ENCODE measurements at regions not wholly inside any gene's neighbourhood (a gene's known extent, or its start where the extent isn't known, plus 50 kb on each side); places are given as distances from the start of the nearest gene placed in this dataset.

DNA sequence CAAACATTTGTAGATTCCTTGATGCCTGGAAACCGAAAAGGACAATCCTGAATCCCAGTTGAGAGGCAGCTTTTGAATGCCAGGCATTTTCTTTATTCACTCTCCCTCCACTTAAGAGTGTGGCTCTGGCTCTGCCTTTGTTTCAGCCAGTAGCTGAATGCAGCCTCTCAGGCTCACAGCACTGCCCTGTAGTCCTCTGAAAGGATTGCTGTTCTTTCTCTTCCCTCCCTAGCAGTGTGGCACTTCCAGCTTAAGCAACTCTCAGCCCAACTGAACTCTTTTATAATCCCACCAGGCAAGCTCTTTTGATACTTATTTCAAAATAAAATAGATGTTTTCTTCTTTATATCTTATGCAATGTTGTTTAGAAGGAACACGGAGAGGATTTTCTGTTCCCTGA, 415.6 kb downstream of the GJA1 start:
- ChIA-PET POLR2A (no interaction called here), CTCF (interaction anchor here (0.6 to 7.1 kb wide), 9 partner anchors 11 to 420 kb away, joined by 3 to 88 read pairs (median 4); no protein-coding TSS in a partner anchor)
- no peaks in the 10 kb centered on the region for H3K36me3 ChIP-seq (ENCODE audit: control insufficient read depth in 2 of 2, insufficient read depth in 1 of 2, low read length in 2 of 2)
- H3K27ac ChIP-seq (ENCODE audit: extremely low read depth, low read depth, low read length), result no peak overlapping the region
- H3K4me3 ChIP-seq (ENCODE audit: low read depth, low read length), result no peak overlapping the region
- no peaks in the 10 kb centered on the region for H3K4me1 ChIP-seq (ENCODE audit: control insufficient read depth, insufficient read depth, low read length)
- H3K9me3 ChIP-seq (ENCODE audit: control insufficient read depth, insufficient read depth, low read depth, low read length), result no peaks in the 10 kb centered on the region
- TF ChIP-seq ZBTB17 (tag by site-specific recombination; IDR thresholded peaks at IDR 0.05) (no peak), ZNF747 (tag by site-specific recombination; IDR thresholded peaks at IDR 0.05) (no peak), ZNF248 (tag by site-specific recombination; IDR thresholded peaks at IDR 0.05) (no peak), ZNF610 (tag by site-specific recombination; IDR thresholded peaks at IDR 0.05; ENCODE audit: borderline replicate concordance) (no peak), ZNF169 (tag by site-specific recombination; IDR thresholded peaks at IDR 0.05) (no peak), PRDM1 (tag by site-specific recombination; IDR thresholded peaks at IDR 0.05) (no peak), OVOL3 (tag by site-specific recombination; IDR thresholded peaks at IDR 0.05) (no peak), ZNF692 (tag by site-specific recombination; IDR thresholded peaks at IDR 0.05) (no peak), ZNF2 (tag by site-specific recombination; IDR thresholded peaks at IDR 0.05) (no peak), ZNF544 (tag by site-specific recombination; IDR thresholded peaks at IDR 0.05) (no peak), ZNF514 (tag by site-specific recombination; IDR thresholded peaks at IDR 0.05) (no peak), ZNF664 (tag by site-specific recombination; IDR thresholded peaks at IDR 0.05) (no peak), FEZF1 (tag by site-specific recombination; IDR thresholded peaks at IDR 0.05) (no peak), PRDM10 (tag by site-specific recombination; IDR thresholded peaks at IDR 0.05) (no peak), ZNF18 (tag by site-specific recombination; IDR thresholded peaks at IDR 0.05) (no peak), ZNF121 (tag by site-specific recombination; IDR thresholded peaks at IDR 0.05) (no peak)
- TF ChIP-seq, protein P1, sequence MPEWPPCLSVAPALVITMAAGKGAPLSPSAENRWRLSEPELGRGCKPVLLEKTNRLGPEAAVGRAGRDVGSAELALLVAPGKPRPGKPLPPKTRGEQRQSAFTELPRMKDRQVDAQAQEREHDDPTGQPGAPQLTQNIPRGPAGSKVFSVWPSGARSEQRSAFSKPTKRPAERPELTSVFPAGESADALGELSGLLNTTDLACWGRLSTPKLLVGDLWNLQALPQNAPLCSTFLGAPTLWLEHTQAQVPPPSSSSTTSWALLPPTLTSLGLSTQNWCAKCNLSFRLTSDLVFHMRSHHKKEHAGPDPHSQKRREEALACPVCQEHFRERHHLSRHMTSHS (tag by site-specific recombination; IDR thresholded peaks at IDR 0.05), result no peak
- TF ChIP-seq, protein P2, sequence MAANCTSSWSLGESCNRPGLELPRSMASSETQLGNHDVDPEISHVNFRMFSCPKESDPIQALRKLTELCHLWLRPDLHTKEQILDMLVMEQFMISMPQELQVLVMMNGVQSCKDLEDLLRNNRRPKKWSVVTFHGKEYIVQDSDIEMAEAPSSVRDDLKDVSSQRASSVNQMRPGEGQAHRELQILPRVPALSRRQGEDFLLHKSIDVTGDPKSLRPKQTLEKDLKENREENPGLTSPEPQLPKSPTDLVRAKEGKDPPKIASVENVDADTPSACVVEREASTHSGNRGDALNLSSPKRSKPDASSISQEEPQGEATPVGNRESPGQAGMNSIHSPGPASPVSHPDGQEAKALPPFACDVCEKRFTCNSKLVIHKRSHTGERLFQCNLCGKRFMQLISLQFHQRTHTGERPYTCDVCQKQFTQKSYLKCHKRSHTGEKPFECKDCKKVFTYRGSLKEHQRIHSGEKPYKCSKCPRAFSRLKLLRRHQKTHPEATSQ (tag by site-specific recombination; IDR thresholded peaks at IDR 0.05), result no peak
- TF ChIP-seq, protein P3, sequence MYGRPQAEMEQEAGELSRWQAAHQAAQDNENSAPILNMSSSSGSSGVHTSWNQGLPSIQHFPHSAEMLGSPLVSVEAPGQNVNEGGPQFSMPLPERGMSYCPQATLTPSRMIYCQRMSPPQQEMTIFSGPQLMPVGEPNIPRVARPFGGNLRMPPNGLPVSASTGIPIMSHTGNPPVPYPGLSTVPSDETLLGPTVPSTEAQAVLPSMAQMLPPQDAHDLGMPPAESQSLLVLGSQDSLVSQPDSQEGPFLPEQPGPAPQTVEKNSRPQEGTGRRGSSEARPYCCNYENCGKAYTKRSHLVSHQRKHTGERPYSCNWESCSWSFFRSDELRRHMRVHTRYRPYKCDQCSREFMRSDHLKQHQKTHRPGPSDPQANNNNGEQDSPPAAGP (tag by site-specific recombination; IDR thresholded peaks at IDR 0.05), result no peak
